Superior temporal gyrus (tissue), 1 donor: ENCODE measurements at regions not wholly inside any gene's neighbourhood (a gene's known extent, or its start where the extent isn't known, plus 50 kb on each side); places are given as distances from the start of the nearest gene placed in this dataset.

Experiments
- DNase-seq: peaks from one replicate; pipeline ENCODE4 v3.0.0-alpha.2; 2016; ENCODE audit errors: extremely low spot score

DNA sequence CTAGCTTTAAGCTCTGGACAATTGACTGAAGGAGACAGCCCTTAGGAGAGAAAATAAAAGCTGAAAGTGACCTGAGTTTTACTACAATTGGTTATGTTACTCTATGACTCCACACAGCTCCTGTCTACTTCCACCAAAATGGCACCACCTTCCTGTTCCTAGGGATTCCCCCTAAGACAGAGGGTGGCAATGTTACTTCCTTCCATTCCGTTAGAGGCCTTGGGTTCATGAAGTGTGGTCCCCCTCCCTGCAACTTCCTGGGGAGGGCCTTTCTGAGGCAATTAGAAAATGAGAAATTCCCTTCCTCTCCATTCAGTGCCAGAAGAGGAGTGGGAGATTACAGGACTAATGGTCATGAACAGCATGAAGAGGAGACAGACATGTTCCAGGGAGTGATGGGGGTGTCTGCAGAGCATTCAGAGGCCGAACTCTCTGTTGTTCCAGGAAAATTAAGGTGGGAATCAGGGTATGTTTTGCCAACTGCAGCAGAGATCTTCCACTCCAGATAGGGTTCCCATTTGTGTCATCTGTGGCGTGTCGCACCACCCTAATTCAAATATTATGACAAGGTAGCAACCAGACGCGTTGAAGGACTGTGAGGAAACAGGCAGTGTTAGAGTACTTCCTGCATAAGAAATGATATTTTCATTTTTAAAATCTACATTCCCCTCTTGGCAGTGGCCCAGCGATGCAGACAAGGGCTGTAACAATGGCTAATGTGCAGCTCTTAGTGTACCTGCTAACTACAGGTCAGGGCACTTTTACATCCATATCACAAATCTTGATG, 53.1 kb upstream of the TRIM67 start:
- DNase-seq, result no peak

DNA sequence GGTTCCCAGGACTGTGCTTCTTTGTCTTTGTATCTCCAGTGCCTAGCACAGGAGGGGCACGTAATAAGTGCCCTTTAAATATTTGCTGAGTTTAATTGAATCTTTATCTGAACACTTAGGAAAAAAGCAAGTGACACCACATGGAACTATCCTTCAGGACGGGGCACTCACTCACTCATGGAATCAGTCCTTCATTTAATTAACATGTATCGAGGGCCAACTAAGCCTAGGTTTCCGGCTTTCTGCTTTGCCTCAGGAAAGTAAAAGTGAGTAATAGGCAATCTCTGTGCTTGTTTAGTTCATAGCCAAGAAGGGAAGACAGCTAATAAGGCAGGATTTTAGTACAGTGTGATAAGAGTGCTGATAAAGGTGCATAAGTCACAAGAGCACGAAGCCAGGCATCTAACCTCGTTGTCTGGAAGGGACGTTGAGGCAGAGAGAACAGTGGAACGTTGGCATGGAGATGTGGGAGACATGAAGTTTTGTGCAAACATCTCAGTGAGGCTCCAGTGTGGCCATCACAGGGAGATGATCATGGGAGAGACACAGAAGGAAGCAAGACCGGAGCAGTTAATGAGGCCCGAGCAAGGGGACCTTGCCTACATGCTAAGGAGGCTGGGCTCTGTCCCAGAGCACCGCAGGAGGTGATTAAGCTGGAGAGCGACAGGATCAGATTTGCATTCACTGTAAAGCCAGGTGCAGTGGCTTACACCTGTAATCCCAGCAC, 54.1 kb upstream of the TRIM67 start:
- DNase-seq, result no peak

DNA sequence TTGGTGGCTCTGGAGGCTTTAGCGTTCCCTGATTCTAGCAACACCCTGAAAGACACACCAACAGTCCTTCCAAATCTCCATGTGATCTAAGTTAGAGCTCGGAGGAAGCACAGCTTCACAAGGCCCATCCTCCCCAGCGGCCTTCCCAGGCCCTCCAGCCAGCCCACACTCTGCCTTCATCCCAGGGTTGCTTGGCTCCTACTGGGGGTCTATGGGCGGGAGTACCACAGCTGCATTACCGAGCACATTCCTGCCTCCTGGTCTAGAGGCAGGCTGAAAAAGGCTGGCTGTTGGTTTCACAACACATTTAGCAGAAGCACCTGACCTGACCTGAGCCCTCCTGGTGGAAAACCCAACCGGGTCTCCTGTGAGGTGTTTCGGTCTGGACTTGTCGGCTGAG, 54.7 kb upstream of the TRIM67 start:
- DNase-seq, result no peak

DNA sequence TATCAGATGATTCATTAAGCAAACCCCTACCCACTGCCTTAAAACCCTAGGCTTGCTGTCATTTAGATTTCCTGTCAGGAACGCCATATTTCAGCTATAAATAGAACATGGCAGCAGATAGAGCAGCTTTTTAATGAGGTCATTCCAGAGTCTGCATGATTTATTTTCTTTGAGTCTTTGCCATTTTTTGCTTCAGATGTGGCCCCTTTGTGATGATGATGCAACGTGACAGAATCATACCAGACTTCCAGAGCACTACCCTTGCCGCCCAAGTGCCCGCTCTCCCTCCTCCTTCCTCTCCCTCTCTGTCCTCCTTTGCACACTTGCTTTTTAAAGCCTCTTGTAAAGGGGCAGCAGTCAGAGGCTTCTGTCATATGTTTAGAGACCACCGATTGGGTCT, 55.5 kb upstream of the TRIM67 start:
- DNase-seq, result no peak

DNA sequence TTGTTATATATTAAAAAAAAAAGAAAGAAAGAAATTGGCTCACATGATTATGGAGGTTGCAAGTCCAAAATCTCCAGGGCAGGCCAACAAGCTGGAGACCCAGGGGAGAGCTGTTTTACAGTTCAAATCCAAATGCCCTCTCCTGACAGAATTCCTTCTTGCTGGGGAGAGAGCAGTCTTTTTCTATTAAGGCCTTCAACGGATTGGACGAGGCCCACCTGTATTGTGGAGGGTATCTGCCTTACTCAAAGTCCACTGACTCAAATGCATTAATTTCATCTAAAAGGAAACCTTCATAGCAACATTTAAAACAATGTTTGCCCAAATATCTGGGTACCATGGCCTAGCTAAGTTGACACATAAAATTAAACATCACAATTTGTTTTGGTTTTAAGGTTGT, 56.9 kb upstream of the TRIM67 start:
- no peak for DNase-seq

GRCh38 chr1:231103961-231104360, 57.9 kb upstream of the TRIM67 start:
- DNase-seq, result no peak

- DNase-seq, result no peak
These were observed 60.1 kb upstream of the FAM89A start for GRCh38 chr1:231099996-231100767.

DNA sequence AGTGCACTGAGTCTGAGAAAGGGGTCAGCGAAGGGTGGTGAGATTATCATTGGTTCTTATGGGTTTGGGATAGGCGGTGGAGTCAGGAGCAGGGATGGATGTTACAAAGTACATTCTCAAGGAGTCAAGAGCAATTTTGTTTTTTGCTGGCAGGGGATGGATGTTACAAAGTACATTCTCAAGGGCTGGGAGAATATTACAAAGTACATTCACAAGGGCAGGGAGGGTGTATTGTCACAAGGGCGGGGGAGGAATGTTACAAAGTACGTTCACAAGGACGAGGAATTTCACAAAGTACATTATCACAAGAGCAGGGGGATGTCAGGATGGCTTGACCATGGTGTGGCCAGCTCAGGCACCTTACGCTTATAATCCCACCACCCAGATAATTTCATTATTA, 59.3 kb upstream of the FAM89A start:
- no peak for DNase-seq

DNA sequence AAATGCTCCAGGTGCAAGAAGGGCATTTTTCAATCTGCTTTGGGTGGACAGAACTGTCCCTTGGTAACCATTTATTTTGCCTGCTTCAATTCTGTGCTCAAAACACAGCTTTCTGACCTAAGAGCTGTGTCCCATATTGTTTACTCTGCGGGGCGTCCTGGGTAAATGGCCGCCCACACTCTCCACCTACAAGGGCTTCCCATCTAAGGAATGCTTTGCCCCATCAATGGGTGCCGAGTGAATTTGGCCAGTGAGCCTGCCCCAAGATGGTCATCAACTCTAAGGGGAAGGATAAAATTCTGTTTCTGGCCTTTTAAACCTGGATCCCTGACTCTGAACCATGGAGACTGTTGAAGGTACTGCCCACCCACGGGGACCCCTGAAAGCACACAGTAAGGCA, 55.5 kb upstream of the FAM89A start:
- no peak for DNase-seq

GRCh38 chr1:231094421-231094820, 54.4 kb upstream of the FAM89A start:
- DNase-seq, result no peak

DNA sequence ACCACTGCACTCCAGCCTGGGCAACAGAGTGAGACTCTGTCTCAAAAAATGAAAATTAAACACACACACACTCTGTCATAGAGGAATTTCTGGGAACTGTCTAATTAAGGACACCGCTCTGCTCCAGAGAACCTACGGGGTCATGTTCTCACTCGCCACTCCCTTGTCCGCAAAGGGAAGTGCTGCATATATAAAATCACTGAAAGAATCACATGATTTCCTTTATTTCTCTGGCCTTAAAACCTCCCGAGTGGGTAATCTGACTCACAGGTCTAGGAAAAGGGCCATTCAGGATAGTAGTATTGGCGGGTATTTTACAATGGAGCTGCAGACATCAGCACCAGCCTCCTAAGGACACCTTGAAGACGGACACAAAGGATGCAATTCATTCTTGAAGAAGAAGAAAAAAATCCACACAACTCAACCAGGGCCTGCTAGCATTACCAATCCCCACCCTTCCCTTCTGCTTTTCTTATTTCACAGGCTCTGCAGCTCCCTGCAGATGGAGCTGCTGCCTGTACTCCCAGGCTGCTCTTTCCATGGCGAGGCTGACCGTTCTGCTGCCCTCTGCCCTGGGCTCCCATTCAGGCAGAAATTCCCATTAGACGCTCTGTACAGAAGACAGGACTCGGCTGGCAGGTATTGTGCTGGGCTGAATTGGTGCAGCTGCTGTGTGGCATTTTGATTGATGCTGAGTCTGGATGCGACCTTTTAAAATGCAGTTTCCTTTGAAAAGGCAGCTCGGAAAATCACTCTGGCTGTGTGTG, 53.3 kb upstream of the FAM89A start:
- DNase-seq, result peak; percentile 66

DNA sequence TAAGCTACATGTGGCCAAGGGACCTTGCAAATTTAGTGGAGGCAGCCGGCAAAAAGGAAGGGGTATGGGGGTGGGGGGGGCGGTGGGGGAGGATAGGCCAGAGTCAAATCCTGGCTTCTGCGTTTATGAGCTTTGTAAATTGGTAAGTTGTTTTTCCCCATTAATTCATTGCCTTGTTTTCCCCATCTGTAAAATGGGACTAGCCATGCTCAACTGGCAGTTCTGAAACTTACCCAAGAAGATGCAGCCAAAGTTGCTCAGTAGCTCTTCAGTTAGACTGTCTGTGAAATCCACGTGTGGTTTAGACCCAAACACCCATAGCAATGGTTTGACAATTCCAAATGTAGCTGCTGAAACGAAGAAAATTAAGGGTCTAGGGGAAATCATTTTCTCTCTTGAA, 52.3 kb upstream of the FAM89A start:
- DNase-seq, result no peak

DNA sequence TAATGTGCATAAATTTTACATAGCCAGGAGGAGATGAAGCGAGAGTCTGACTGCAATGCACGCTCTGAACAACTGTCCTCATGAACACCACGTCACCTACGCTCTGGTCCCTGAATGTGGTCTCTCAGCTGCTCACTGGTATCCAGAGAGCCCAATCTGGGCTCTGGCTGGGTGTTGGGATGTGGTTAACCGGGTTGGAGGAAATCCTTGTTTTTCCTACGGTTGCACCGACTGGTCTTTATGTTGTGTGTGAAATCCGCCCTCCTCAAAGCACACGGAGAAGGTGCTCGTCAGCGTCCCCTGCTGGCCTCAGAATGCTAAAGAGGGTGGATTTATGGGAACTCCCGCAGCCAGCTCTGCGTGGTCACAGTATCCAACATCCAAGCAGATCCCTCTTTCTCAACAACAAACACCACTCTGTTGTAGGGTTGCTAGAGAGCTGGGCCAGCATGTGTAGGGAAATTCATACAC, 51.8 kb upstream of the FAM89A start:
- no peak for DNase-seq

GRCh38 chr1:231091415-231091814, 51.4 kb upstream of the FAM89A start:
- DNase-seq, result no peak
